Caco-2 (cell line): ENCODE measurements at regions not wholly inside any gene's neighbourhood (a gene's known extent, or its start where the extent isn't known, plus 50 kb on each side); places are given as distances from the start of the nearest gene placed in this dataset.

Source experiments
- BruUV-seq: library from RNA; stranded (reverse); fragments of 400-500 nt; replicated peaks from 2 replicates; lab custom pipeline; 2021; lab: Mats Ljungman, UMichigan
- CTCF ChIA-PET: fragments of 300-600 bp; sonication (Branson Sonifier 250); formaldehyde crosslinking; loops from one replicate; lab custom pipeline; 2022; ENCODE audit warnings: antibody characterized with exemption; lab: Charles Lee
- POLR2A ChIA-PET: fragments of 300-600 bp; sonication (Branson Sonifier 250); formaldehyde crosslinking; loops from one replicate; lab custom pipeline; 2022; ENCODE audit warnings: antibody characterized with exemption; lab: Charles Lee
- DNase-seq, 2 experiments: peaks; one replicate each; pipeline versions ENCODE4 v3.0.0 to v3.0.0-alpha.2; 2020 to 2022
- H3K27me3 ChIP-seq: replicated peaks from 2 replicates; pipeline ENCODE4 v1.6.0; 2011; ENCODE audit warnings: low read length; ENCODE audit not compliant: control insufficient read depth, insufficient read depth
- H3K36me3 ChIP-seq: 2 replicates; pipeline ENCODE4 v1.5.1; 2011; ENCODE audit warnings: low read length; ENCODE audit not compliant: control insufficient read depth, insufficient read depth
- H3K4me1 ChIP-seq: fragments of 250-450 bp; sonication (Bioruptor Pico); 2 replicates; pipeline ENCODE4 v1.5.1; 2020; ENCODE audit warnings: mild to moderate bottlenecking
- H3K4me3 ChIP-seq: 2 replicates; pipeline ENCODE4 v1.5.1; 2011; ENCODE audit warnings: low read depth, mild to moderate bottlenecking, control low read depth, low read length
- H3K9me3 ChIP-seq: fragments of 250-450 bp; sonication (Bioruptor Pico); 2 replicates; pipeline ENCODE4 v1.5.1; 2020; ENCODE audit warnings: mild to moderate bottlenecking, moderate library complexity
- H3K27ac Mint-ChIP-seq: one replicate; pipeline ENCODE4 v1.8.0; 2022; ENCODE audit warnings: mixed read lengths; ENCODE audit not compliant: unreplicated experiment
- H3K27me3 Mint-ChIP-seq: one replicate; pipeline ENCODE4 v1.8.0; 2022; ENCODE audit warnings: mixed read lengths; ENCODE audit not compliant: insufficient read depth, unreplicated experiment
- H3K36me3 Mint-ChIP-seq: one replicate; pipeline ENCODE4 v1.8.0; 2022; ENCODE audit warnings: mild to moderate bottlenecking, mixed read lengths; ENCODE audit not compliant: insufficient read depth, unreplicated experiment
- H3K4me1 Mint-ChIP-seq: one replicate; pipeline ENCODE4 v1.8.0; 2022; ENCODE audit warnings: low read depth, mixed read lengths; ENCODE audit not compliant: unreplicated experiment
- H3K4me3 Mint-ChIP-seq: one replicate; pipeline ENCODE4 v1.8.0; 2022; ENCODE audit warnings: mild to moderate bottlenecking, moderate library complexity, mixed read lengths; ENCODE audit not compliant: unreplicated experiment
- H3K9me3 Mint-ChIP-seq: one replicate; pipeline ENCODE4 v1.8.0; 2022; ENCODE audit warnings: mixed read lengths; ENCODE audit not compliant: unreplicated experiment
- intact Hi-C: fragments of 100-400 bp; cut with micrococcal nuclease; formaldehyde crosslinking; loops from one replicate; pipeline ENCODE4 v1.10.0; 2022; ENCODE audit not compliant: unreplicated experiment
- TF ChIP-seq, protein P1 (sequence below), 2 experiments: fragments of 200-600 bp in 1 of 2; IDR thresholded peaks; 1 replicate in 1 of 2; 2 replicates in 1 of 2; pipeline versions ENCODE4 v1.5.1 to v1.8.0; 2011 to 2022; ENCODE audit warnings: antibody characterized with exemption in 1 of 2, control low read depth in 1 of 2, inconsistent platforms in 1 of 2, low read depth in 1 of 2, low read length in 1 of 2, mild to moderate bottlenecking in 1 of 2, moderate library complexity in 1 of 2; ENCODE audit not compliant: insufficient read depth in 1 of 2, severe bottlenecking in 1 of 2, unreplicated experiment in 1 of 2

GRCh38 chr5:6181871-6182270 lies 196.5 kb downstream of the MED10 start:
- BruUV-seq: no TSS peak
- H3K36me3 Mint-ChIP-seq: no peaks in the 10 kb centered on the region
- ChIA-PET CTCF (no interaction called here), POLR2A (no interaction called here)
- H3K4me1 Mint-ChIP-seq: no peaks in the 10 kb centered on the region
- peaks cover 1% of the 10 kb centered on the region; the same call in 1 of the 2 replicates for H3K27me3 ChIP-seq
- H3K36me3 ChIP-seq: no peaks in the 10 kb centered on the region
- H3K4me3 ChIP-seq: no peak overlapping the region
- no peak overlapping the region for H3K4me3 Mint-ChIP-seq
- H3K27ac Mint-ChIP-seq: no peak overlapping the region
- TF ChIP-seq, protein P1, sequence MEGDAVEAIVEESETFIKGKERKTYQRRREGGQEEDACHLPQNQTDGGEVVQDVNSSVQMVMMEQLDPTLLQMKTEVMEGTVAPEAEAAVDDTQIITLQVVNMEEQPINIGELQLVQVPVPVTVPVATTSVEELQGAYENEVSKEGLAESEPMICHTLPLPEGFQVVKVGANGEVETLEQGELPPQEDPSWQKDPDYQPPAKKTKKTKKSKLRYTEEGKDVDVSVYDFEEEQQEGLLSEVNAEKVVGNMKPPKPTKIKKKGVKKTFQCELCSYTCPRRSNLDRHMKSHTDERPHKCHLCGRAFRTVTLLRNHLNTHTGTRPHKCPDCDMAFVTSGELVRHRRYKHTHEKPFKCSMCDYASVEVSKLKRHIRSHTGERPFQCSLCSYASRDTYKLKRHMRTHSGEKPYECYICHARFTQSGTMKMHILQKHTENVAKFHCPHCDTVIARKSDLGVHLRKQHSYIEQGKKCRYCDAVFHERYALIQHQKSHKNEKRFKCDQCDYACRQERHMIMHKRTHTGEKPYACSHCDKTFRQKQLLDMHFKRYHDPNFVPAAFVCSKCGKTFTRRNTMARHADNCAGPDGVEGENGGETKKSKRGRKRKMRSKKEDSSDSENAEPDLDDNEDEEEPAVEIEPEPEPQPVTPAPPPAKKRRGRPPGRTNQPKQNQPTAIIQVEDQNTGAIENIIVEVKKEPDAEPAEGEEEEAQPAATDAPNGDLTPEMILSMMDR (IDR thresholded peaks at IDR 0.05; ENCODE audit: insufficient read depth in 1 of 2, low read depth in 1 of 2, low read length in 1 of 2, severe bottlenecking in 1 of 2, unreplicated experiment in 1 of 2): no peak
- H3K4me1 ChIP-seq: no peaks in the 10 kb centered on the region
- DNase-seq: no peak
- H3K9me3 Mint-ChIP-seq: peaks cover 15% of the 10 kb centered on the region
- intact Hi-C loops: no loop called here
- peaks cover 16% of the 10 kb centered on the region for H3K27me3 Mint-ChIP-seq
- no peaks in the 10 kb centered on the region for H3K9me3 ChIP-seq

GRCh38 chr5:6181147-6181729 lies 197.1 kb downstream of the MED10 start:
- Histone ChIP-seq H3K27me3 (peaks cover 1% of the 10 kb centered on the region; the same call in 1 of the 2 replicates), H3K36me3 (no peaks in the 10 kb centered on the region), H3K4me1 (no peaks in the 10 kb centered on the region), H3K4me3 (no peak overlapping the region), H3K9me3 (no peaks in the 10 kb centered on the region)
- intact Hi-C loops: no loop called here
- no TSS peak for BruUV-seq
- H3K27me3 Mint-ChIP-seq: peaks cover 16% of the 10 kb centered on the region
- no peak for DNase-seq
- ChIA-PET POLR2A (no interaction called here), CTCF (no interaction called here)
- H3K4me3 Mint-ChIP-seq: no peak overlapping the region
- no peak overlapping the region for H3K27ac Mint-ChIP-seq
- no peaks in the 10 kb centered on the region for H3K36me3 Mint-ChIP-seq
- H3K4me1 Mint-ChIP-seq: no peaks in the 10 kb centered on the region
- peaks cover 15% of the 10 kb centered on the region for H3K9me3 Mint-ChIP-seq
- TF ChIP-seq, protein P1 (IDR thresholded peaks at IDR 0.05; ENCODE audit: insufficient read depth in 1 of 2, low read depth in 1 of 2, low read length in 1 of 2, severe bottlenecking in 1 of 2, unreplicated experiment in 1 of 2): no peak

DNA sequence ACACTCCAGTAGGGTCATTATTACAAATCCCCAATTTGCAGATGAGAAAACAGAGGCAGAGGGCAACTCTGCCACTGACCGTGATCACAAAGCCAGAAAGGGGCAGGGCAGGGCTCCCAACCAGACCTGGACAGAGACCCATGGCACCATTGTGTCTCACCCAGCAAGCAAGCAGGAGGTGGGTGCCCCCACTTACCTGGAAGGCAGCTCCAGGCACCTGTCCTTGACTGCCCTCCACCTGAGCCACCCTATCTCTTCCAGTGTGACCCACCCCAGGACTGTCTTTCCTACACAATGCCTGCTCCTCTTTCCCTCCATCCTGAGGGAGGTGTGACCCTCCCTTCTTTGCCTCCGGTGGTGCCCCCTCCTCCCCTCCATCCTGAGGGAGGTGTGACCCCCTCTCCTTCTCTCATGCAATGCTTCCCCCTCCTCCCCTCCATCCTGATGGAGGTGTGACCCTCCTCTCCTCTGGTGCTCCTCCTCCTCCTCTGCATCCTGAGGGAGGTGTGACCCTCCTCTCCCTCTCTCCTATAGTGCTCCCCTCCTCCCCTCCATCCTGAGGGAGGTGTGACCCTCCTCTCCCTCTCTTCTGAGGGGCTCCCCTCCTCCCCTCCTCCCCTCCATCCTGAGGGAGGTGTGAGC lies 198.0 kb downstream of the MED10 start:
- intact Hi-C loops: no loop called here
- Mint-ChIP-seq H3K36me3 (no peaks in the 10 kb centered on the region), H3K4me3 (no peak overlapping the region), H3K27ac (no peak overlapping the region), H3K9me3 (peaks cover 10% of the 10 kb centered on the region), H3K4me1 (no peaks in the 10 kb centered on the region), H3K27me3 (peaks cover 13% of the 10 kb centered on the region)
- DNase-seq: no peak
- Histone ChIP-seq H3K9me3 (no peaks in the 10 kb centered on the region), H3K4me3 (no peak overlapping the region), H3K4me1 (no peaks in the 10 kb centered on the region), H3K36me3 (no peaks in the 10 kb centered on the region), H3K27me3 (peaks cover 1% of the 10 kb centered on the region; the same call in 1 of the 2 replicates)
- ChIA-PET CTCF (no interaction called here), POLR2A (no interaction called here)
- no TSS peak for BruUV-seq
- TF ChIP-seq, protein P1 (IDR thresholded peaks at IDR 0.05; ENCODE audit: insufficient read depth in 1 of 2, low read depth in 1 of 2, low read length in 1 of 2, severe bottlenecking in 1 of 2, unreplicated experiment in 1 of 2): no peak
